GM12878 (cell line): ENCODE measurements at regions not wholly inside any gene's neighbourhood (a gene's known extent, or its start where the extent isn't known, plus 50 kb on each side); places are given as distances from the start of the nearest gene placed in this dataset.

Experiments
- ATAC-seq: fragments of 200-7000 bp; cut with Tn5 transposase; 3 replicates; pipeline ENCODE4 v1.9.1; 2020; ENCODE audit warnings: mild to moderate bottlenecking, moderate library complexity
- BruUV-seq: library from RNA; stranded (reverse); fragments of 400-500 nt; replicated peaks from 2 replicates; lab custom pipeline; 2021; lab: Mats Ljungman, UMichigan
- CTCF ChIA-PET: fragments of 300-600 bp; sonication (Branson Sonifier 250); formaldehyde crosslinking; extraction: SDS; loops from one replicate; lab custom pipeline; 2021; ENCODE audit warnings: inconsistent platforms; lab: Yijun Ruan, JAX
- POLR2A ChIA-PET: fragments of 350-600 bp; formaldehyde crosslinking; extraction: SDS; loops from one replicate; lab custom pipeline; 2021; ENCODE audit warnings: inconsistent platforms; lab: Charles Lee
- RAD21 ChIA-PET: fragments of 300-600 bp; sonication (Branson Sonifier 250); formaldehyde crosslinking; loops from one replicate; lab custom pipeline; 2023; ENCODE audit warnings: antibody characterized with exemption; ENCODE audit not compliant: unreplicated experiment; lab: Charles Lee
- SMC1A ChIA-PET: fragments of 300-600 bp; sonication (Branson Sonifier 250); formaldehyde crosslinking; loops from one replicate; lab custom pipeline; 2023; ENCODE audit not compliant: unreplicated experiment, uncharacterized antibody; lab: Charles Lee
- DNase-seq: peaks from one replicate; pipeline ENCODE4 v3.0.0-alpha.2; 2011; ENCODE audit warnings: low read depth, low spot score
- FAIRE-seq: peaks from 3 replicates; lab custom pipeline; 2011; peaks lifted over from hg19 to GRCh38; lab: Jason Lieb, UNC
- H2AFZ ChIP-seq: 2 replicates; pipeline ENCODE4 v1.6.0; 2011; ENCODE audit warnings: low read depth, low read length, control low read depth; ENCODE audit not compliant: control insufficient read depth
- H3K27ac ChIP-seq: 2 replicates; pipeline ENCODE4 v1.5.1; 2011; ENCODE audit warnings: control low read depth; ENCODE audit not compliant: control insufficient read depth, insufficient read depth
- H3K27me3 ChIP-seq, 2 experiments: replicated peaks in 1 of 2; 2 replicates each; pipeline versions ENCODE4 v1.6.0 to v1.6.1; 2011; ENCODE audit warnings: low read length in 1 of 2; ENCODE audit not compliant: control insufficient read depth in 2 of 2, insufficient read depth in 2 of 2
- H3K36me3 ChIP-seq, 2 experiments: 2 replicates each; pipeline ENCODE4 v1.5.1; 2011; ENCODE audit warnings: low read length in 1 of 2; ENCODE audit not compliant: control insufficient read depth in 2 of 2, insufficient read depth in 2 of 2
- H3K4me1 ChIP-seq: 2 replicates; pipeline ENCODE4 v1.6.1; 2011; ENCODE audit warnings: mild to moderate bottlenecking, low read length, moderate library complexity, mixed read lengths; ENCODE audit not compliant: control insufficient read depth, insufficient read depth
- H3K4me2 ChIP-seq: 2 replicates; pipeline ENCODE4 v1.6.0; 2011; ENCODE audit warnings: control low read depth; ENCODE audit not compliant: control insufficient read depth, insufficient read depth
- H3K4me3 ChIP-seq: fragments of 200-600 bp; sonication (generic); 2 replicates; pipeline ENCODE4 v1.5.1; 2016
- H3K79me2 ChIP-seq: 2 replicates; pipeline ENCODE4 v1.6.0; 2011; ENCODE audit warnings: low read length; ENCODE audit not compliant: control insufficient read depth, insufficient read depth
- H3K9ac ChIP-seq: 2 replicates; pipeline ENCODE4 v1.8.0; 2011; ENCODE audit warnings: low read length, control low read depth, mixed read lengths; ENCODE audit not compliant: control insufficient read depth, insufficient read depth
- H3K9me3 ChIP-seq: replicated peaks from 3 replicates; pipeline ENCODE4 v1.5.1; 2011; ENCODE audit warnings: mild to moderate bottlenecking, low read length; ENCODE audit not compliant: control insufficient read depth, insufficient read depth
- H4K20me1 ChIP-seq: 2 replicates; pipeline ENCODE4 v1.6.0; 2011; ENCODE audit not compliant: control insufficient read depth, insufficient read depth
- ASH2L ChIP-seq: fragments of 300-600, 200-600 bp; sonication (generic); IDR thresholded peaks from 2 replicates; pipeline ENCODE4 v1.6.1; 2017; ENCODE audit warnings: low read depth, mild to moderate bottlenecking, borderline replicate concordance
- CEBPB ChIP-seq, 2 experiments: fragments of 150-350 bp in 1 of 2; IDR thresholded peaks; 2 replicates each; pipeline ENCODE4 v1.6.1; 2012 to 2014; ENCODE audit warnings: low read depth in 2 of 2, low read length in 2 of 2, borderline replicate concordance in 1 of 2, inconsistent platforms in 1 of 2
- CREM ChIP-seq: IDR thresholded peaks from 2 replicates; pipeline ENCODE4 v1.6.1; 2014; ENCODE audit warnings: antibody characterized with exemption, low read depth
- DPF2 ChIP-seq: fragments of 450-650 bp; IDR thresholded peaks from 2 replicates; pipeline ENCODE4 v1.6.1; 2017; ENCODE audit warnings: mild to moderate bottlenecking
- EZH2 ChIP-seq: IDR thresholded peaks from 2 replicates; pipeline ENCODE4 v1.6.1; 2012; ENCODE audit warnings: low read depth, mild to moderate bottlenecking, control low read depth, inconsistent platforms, low read length, borderline replicate concordance; ENCODE audit not compliant: control insufficient read depth
- HDAC2 ChIP-seq: fragments of 200-600 bp; sonication (generic); IDR thresholded peaks from 2 replicates; pipeline ENCODE4 v1.6.1; 2017
- NR2F1 ChIP-seq: fragments of 450-650 bp; conservative IDR thresholded peaks from 2 replicates; pipeline ENCODE4 v1.6.1; 2017; ENCODE audit warnings: mild to moderate bottlenecking
- STAT3 ChIP-seq: IDR thresholded peaks from 2 replicates; pipeline ENCODE4 v1.6.1; 2011; ENCODE audit warnings: low read depth, low read length, improper control_type of control experiment
- TBL1XR1 ChIP-seq: IDR thresholded peaks from 2 replicates; pipeline ENCODE4 v1.6.1; 2012; ENCODE audit warnings: low read depth, low read length, improper control_type of control experiment
- ZNF207 ChIP-seq: fragments of 450-650 bp; IDR thresholded peaks from 2 replicates; pipeline ENCODE4 v1.6.1; 2014; ENCODE audit warnings: antibody characterized with exemption, mild to moderate bottlenecking, borderline replicate concordance
- WGBS: methylation state at CpG from one replicate; pipeline ENCODE4 v1.1.6; 2016; ENCODE audit warnings: low lambda C conversion rate; ENCODE audit not compliant: insufficient replicate concordance, insufficient coverage; ENCODE audit errors: missing lambda C conversion rate; 5-methylcytosine and 5-hydroxymethylcytosine counted together
- in situ Hi-C: fragments of 300-500 bp; cut with MboI; formaldehyde crosslinking; loops from 9 replicates; pipeline ENCODE4 v1.14.3; 2018; ENCODE audit warnings: mixed read lengths
- intact Hi-C: fragments of 100-400 bp; cut with micrococcal nuclease; formaldehyde crosslinking; loops from one replicate; pipeline ENCODE4 v1.14.2; 2022; ENCODE audit not compliant: unreplicated experiment
- TF ChIP-seq, protein P1 (sequence below): fragments of 450-650 bp; formaldehyde crosslinking; IDR thresholded peaks from 2 replicates; pipeline ENCODE4 v1.4.0; 2020; ENCODE audit warnings: mild to moderate bottlenecking, moderate library complexity
- TF ChIP-seq, protein P2 (sequence below): IDR thresholded peaks from 2 replicates; pipeline ENCODE4 v1.6.1; 2011; ENCODE audit warnings: low read depth, mild to moderate bottlenecking, low read length, moderate library complexity, borderline replicate concordance; ENCODE audit errors: extremely low read depth
- TF ChIP-seq, protein P3 (sequence below): fragments of 450-650 bp; IDR thresholded peaks from 2 replicates; pipeline ENCODE4 v1.6.1; 2018; ENCODE audit warnings: mild to moderate bottlenecking, low read depth, moderate library complexity; ENCODE audit not compliant: partially characterized antibody

DNA sequence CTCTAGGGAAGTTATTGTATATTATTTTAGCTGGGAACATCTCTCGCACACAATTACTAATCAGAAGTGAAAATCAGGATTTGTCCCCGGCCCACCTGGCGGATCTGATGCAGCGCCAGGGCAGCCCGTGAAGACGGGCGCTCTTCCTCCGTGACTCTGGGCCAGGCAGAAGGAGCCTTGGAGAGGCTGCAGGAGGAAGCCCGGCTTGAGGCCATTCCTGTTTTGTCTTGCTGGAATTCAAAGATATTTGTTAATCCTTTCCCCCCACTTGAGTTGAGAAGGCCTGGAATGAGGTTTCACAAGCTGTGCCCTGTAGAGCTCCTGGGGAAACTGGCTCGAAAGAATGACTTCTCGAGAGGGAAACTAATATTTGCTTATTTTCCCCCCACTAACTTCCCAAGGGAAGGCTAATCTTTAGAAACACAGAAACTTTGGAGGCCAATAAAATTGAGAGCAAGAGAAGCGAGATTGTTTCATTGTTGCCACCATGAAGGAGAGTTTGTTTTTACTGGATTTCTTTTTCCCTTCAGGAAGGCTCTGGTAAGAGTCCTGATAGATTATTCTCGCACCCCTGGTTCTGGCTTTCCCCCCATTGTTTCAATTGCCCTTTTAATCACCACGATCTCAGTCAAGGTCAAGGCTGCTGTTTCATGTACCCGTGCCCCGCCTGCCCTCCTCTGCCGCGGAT lies 92.8 kb upstream of the SEPTIN5 start (continued):
- TF ChIP-seq ZNF207 (no peak), CREM (no peak)
- TF ChIP-seq, protein P1, sequence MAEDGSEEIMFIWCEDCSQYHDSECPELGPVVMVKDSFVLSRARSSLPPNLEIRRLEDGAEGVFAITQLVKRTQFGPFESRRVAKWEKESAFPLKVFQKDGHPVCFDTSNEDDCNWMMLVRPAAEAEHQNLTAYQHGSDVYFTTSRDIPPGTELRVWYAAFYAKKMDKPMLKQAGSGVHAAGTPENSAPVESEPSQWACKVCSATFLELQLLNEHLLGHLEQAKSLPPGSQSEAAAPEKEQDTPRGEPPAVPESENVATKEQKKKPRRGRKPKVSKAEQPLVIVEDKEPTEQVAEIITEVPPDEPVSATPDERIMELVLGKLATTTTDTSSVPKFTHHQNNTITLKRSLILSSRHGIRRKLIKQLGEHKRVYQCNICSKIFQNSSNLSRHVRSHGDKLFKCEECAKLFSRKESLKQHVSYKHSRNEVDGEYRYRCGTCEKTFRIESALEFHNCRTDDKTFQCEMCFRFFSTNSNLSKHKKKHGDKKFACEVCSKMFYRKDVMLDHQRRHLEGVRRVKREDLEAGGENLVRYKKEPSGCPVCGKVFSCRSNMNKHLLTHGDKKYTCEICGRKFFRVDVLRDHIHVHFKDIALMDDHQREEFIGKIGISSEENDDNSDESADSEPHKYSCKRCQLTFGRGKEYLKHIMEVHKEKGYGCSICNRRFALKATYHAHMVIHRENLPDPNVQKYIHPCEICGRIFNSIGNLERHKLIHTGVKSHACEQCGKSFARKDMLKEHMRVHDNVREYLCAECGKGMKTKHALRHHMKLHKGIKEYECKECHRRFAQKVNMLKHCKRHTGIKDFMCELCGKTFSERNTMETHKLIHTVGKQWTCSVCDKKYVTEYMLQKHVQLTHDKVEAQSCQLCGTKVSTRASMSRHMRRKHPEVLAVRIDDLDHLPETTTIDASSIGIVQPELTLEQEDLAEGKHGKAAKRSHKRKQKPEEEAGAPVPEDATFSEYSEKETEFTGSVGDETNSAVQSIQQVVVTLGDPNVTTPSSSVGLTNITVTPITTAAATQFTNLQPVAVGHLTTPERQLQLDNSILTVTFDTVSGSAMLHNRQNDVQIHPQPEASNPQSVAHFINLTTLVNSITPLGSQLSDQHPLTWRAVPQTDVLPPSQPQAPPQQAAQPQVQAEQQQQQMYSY (CRISPR knock-in tag) = no peak

DNA sequence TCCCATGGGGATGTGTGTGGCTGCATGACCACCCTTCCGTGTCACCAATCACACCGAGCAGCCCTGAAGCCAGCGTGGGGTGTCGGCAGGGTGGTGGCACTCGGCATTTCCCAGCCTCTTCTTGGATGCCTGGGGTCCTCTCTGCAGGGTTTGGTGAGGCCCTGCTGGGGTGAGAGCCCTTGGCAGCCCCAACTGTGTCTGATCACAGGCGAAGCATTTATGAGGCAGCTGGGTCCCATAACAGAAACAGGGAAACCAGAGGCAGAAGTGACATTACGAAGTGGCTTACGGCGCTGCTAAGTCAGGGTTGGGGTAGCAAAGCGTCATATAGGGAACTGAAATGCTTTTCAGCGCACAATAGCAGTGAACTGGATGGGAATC lies 92.3 kb upstream of the SEPTIN5 start:
- Histone ChIP-seq H3K9me3 (no peaks in the 10 kb centered on the region), H3K4me3 (no peak overlapping the region), H3K4me1 (peaks cover 28% of the 10 kb centered on the region), H3K4me2 (peak overlapping the region; percentile 61), H3K27me3 (no peaks in the 10 kb centered on the region), H3K36me3 (no peaks in the 10 kb centered on the region), H2AFZ (peak overlapping the region; percentile 40), H3K79me2 (no peaks in the 10 kb centered on the region), H4K20me1 (no peaks in the 10 kb centered on the region), H3K9ac (peak overlapping the region; percentile 24; the same call in 1 of the 2 replicates), H3K27ac (0 out of 2 replicates have a peak overlapping the region, but pooled peaks have one; percentile 29)
- ChIA-PET POLR2A (no interaction called here), CTCF (interaction anchor here (1.2 to 1.7 kb wide), 2 partner anchors 8 to 477 kb away, joined by 5 to 6 read pairs; partner anchors contain the start of gene ESS2), SMC1A (no interaction called here), RAD21 (interaction anchor here (0.7 kb wide), 1 partner anchor 142 kb away, joined by 3 read pairs; the partner anchor contains the start of gene CDC45)
- intact Hi-C loops = no loop called here
- no TSS peak for BruUV-seq
- 2% methylated on average over 11 of the region's 11 CpGs for WGBS
- in situ Hi-C loops = no loop called here
- FAIRE-seq (no peak), DNase-seq (peak; percentile 40), ATAC-seq (peak; percentile 80)
- TF ChIP-seq, protein P2, sequence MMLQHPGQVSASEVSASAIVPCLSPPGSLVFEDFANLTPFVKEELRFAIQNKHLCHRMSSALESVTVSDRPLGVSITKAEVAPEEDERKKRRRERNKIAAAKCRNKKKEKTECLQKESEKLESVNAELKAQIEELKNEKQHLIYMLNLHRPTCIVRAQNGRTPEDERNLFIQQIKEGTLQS = no peak
- peak; percentile 49; the same call in 1 of the 2 replicates for TF ChIP-seq DPF2
- no peak for TF ChIP-seq ASH2L
- TF ChIP-seq NR2F1 = peak; percentile 14; the same call in 1 of the 2 replicates
- no peak for TF ChIP-seq STAT3
- TF ChIP-seq HDAC2 = no peak
- no peak for TF ChIP-seq EZH2
- TF ChIP-seq TBL1XR1 = no peak
- TF ChIP-seq, protein P3, sequence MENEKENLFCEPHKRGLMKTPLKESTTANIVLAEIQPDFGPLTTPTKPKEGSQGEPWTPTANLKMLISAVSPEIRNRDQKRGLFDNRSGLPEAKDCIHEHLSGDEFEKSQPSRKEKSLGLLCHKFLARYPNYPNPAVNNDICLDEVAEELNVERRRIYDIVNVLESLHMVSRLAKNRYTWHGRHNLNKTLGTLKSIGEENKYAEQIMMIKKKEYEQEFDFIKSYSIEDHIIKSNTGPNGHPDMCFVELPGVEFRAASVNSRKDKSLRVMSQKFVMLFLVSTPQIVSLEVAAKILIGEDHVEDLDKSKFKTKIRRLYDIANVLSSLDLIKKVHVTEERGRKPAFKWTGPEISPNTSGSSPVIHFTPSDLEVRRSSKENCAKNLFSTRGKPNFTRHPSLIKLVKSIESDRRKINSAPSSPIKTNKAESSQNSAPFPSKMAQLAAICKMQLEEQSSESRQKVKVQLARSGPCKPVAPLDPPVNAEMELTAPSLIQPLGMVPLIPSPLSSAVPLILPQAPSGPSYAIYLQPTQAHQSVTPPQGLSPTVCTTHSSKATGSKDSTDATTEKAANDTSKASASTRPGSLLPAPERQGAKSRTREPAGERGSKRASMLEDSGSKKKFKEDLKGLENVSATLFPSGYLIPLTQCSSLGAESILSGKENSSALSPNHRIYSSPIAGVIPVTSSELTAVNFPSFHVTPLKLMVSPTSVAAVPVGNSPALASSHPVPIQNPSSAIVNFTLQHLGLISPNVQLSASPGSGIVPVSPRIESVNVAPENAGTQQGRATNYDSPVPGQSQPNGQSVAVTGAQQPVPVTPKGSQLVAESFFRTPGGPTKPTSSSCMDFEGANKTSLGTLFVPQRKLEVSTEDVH = no peak
- TF ChIP-seq CEBPB (IDR thresholded peaks at IDR 0.05; ENCODE audit: borderline replicate concordance in 1 of 2, low read depth in 2 of 2, low read length in 2 of 2) = no peak
